Colonic mucosa (tissue), 4 donors: ENCODE measurements at regions not wholly inside any gene's neighbourhood (a gene's known extent, or its start where the extent isn't known, plus 50 kb on each side); places are given as distances from the start of the nearest gene placed in this dataset.

ENCODE experiments used
- DNase-seq: peaks from one replicate; pipeline ENCODE4 v3.0.0-alpha.2; 2020
- H3K27ac ChIP-seq: fragments of 200-600 bp; one replicate; pipeline ENCODE4 v1.8.0; 2021
- H3K27me3 ChIP-seq: fragments of 200-600 bp; one replicate; pipeline ENCODE4 v1.8.0; 2021
- H3K36me3 ChIP-seq: fragments of 200-600 bp; one replicate; pipeline ENCODE4 v1.8.0; 2021
- H3K4me1 ChIP-seq: fragments of 200-600 bp; one replicate; pipeline ENCODE4 v1.8.0; 2021; ENCODE audit warnings: mild to moderate bottlenecking
- H3K4me3 ChIP-seq: fragments of 200-600 bp; one replicate; pipeline ENCODE4 v1.8.0; 2021
- H3K9ac ChIP-seq, 2 donors: one replicate each; pipeline ENCODE4 v1.7.0; 2013; ENCODE audit warnings: control low read depth in 2 of 2, low read depth in 2 of 2, low read length in 2 of 2
- H3K9me3 ChIP-seq: fragments of 200-600 bp; one replicate; pipeline ENCODE4 v1.8.0; 2021
- CTCF ChIP-seq: fragments of 200-600 bp; IDR thresholded peaks from one replicate; pipeline ENCODE4 v1.8.0; 2022; ENCODE audit warnings: antibody characterized with exemption, mild to moderate bottlenecking
- intact Hi-C: fragments of 100-400 bp; cut with DNase I; formaldehyde crosslinking; loops from one replicate; pipeline ENCODE4 v1.14.1; 2022
- donor health status: healthy.
- donor health status: DM: no; HTN: no; CAD: no.
- donor health status: DM: no; HTN: no; CAD: no.

DNA sequence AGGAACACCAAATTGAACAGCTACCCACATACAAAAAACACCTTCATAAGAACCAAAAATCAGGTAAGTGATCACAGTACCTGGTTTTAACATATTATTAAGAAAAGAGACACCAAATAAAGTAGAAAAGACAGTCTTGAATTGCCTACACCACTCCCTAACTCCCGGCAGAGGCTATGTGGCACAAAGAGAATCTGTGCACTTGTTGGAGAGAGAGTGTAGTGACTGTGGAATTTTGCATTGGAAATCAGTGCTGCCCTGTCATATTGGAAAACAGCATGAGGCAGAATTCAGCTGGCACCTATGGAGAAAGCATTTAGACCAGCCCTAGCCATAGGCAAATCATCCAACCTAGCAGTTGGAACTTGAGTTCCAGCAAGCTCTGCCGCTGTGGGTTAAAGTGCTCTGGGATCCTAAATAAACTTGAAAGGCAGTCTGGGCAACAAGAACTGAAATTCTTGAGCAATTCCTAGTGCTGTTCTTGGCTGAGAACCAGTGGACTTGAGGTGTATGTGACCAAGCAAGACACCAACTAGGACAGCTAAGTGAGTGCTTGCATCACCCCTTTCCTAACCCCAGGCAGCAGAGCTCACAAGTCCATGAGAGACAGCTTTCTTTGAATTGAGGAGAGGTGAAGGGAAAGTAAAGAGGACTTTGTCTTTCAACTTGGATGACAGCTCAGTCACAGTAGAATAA lies 969.6 kb upstream of the ALCAM start:
- H3K27me3 ChIP-seq: no peaks in the 10 kb centered on the region
- no peaks in the 10 kb centered on the region for H3K4me1 ChIP-seq
- intact Hi-C loops: no loop called here
- H3K9ac ChIP-seq: no peak overlapping the region
- H3K36me3 ChIP-seq: no peaks in the 10 kb centered on the region
- H3K4me3 ChIP-seq: no peak overlapping the region
- no peaks in the 10 kb centered on the region for H3K9me3 ChIP-seq
- no peak for DNase-seq
- H3K27ac ChIP-seq: no peak overlapping the region
- TF ChIP-seq CTCF: no peak

DNA sequence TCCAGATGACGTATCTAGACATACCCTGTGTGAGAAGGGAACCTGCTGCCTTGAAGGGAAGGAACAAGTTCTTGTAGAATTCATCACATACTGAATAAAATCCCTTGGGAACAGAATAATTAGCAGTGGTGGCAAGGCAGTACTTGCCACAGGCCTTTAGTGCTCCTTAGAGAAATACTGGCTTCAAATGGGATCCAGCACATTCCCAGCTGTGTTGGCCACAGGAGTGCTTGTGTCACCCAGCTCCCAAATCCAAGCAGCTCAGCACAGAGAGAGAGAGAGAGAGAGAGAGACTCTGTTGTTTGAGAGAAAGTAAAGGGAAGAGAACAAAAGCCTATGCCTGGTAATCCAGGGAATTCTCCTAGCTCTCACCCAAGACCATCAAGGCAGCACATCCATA lies 969.0 kb upstream of the ALCAM start:
- no peaks in the 10 kb centered on the region for H3K27me3 ChIP-seq
- DNase-seq: no peak
- no peak overlapping the region for H3K9ac ChIP-seq
- intact Hi-C loops: no loop called here
- H3K4me3 ChIP-seq: no peak overlapping the region
- TF ChIP-seq CTCF: no peak
- H3K36me3 ChIP-seq: no peaks in the 10 kb centered on the region
- H3K4me1 ChIP-seq: no peaks in the 10 kb centered on the region
- H3K27ac ChIP-seq: no peak overlapping the region
- H3K9me3 ChIP-seq: no peaks in the 10 kb centered on the region

DNA sequence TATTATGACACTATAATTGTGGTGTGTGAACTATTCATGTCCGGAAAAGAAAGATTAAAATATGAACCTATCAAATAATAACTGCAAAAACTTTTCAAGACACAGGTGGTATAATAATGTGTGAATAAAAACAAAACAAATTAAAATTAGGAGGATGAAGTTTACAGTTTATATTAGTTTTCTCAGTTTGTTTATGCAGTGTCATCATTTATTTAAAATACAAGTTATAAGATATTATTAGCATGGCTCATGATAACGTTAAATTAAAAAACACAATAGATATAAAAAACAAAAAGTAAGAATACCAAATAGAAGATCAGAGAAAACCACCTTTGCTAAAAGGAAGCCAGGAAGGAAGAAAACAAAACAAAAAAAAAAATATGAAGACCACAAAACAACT lies 963.8 kb upstream of the ALCAM start:
- DNase-seq: no peak
- TF ChIP-seq CTCF: no peak
- no peaks in the 10 kb centered on the region for H3K9me3 ChIP-seq
- no peak overlapping the region for H3K27ac ChIP-seq
- no peak overlapping the region for H3K4me3 ChIP-seq
- H3K4me1 ChIP-seq: no peaks in the 10 kb centered on the region
- H3K27me3 ChIP-seq: no peaks in the 10 kb centered on the region
- intact Hi-C loops: no loop called here
- no peaks in the 10 kb centered on the region for H3K36me3 ChIP-seq
- no peak overlapping the region for H3K9ac ChIP-seq

DNA sequence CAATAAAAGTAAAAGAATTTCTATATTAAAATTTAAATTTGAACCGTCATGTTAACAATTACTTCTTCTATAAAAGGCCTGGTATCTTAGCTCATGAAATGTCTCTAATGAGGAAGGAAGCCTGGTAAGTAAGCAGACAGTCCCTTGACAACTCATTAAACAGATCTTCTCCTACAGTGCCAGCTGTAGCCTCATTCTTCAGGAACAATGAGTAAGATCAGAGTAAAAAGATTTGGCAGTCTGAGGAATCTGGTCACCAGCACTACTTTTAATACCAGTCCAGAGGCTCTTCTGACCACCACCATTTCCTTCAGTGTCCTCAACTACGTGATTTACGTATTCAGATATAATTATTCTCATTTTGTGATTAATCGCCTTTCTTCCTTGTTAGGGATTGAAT lies 955.0 kb upstream of the ALCAM start:
- intact Hi-C loops: no loop called here
- H3K9me3 ChIP-seq: no peaks in the 10 kb centered on the region
- no peaks in the 10 kb centered on the region for H3K27me3 ChIP-seq
- DNase-seq: no peak
- TF ChIP-seq CTCF: no peak
- H3K27ac ChIP-seq: no peak overlapping the region
- H3K9ac ChIP-seq: no peak overlapping the region
- H3K4me1 ChIP-seq: no peaks in the 10 kb centered on the region
- H3K4me3 ChIP-seq: no peak overlapping the region
- H3K36me3 ChIP-seq: no peaks in the 10 kb centered on the region

DNA sequence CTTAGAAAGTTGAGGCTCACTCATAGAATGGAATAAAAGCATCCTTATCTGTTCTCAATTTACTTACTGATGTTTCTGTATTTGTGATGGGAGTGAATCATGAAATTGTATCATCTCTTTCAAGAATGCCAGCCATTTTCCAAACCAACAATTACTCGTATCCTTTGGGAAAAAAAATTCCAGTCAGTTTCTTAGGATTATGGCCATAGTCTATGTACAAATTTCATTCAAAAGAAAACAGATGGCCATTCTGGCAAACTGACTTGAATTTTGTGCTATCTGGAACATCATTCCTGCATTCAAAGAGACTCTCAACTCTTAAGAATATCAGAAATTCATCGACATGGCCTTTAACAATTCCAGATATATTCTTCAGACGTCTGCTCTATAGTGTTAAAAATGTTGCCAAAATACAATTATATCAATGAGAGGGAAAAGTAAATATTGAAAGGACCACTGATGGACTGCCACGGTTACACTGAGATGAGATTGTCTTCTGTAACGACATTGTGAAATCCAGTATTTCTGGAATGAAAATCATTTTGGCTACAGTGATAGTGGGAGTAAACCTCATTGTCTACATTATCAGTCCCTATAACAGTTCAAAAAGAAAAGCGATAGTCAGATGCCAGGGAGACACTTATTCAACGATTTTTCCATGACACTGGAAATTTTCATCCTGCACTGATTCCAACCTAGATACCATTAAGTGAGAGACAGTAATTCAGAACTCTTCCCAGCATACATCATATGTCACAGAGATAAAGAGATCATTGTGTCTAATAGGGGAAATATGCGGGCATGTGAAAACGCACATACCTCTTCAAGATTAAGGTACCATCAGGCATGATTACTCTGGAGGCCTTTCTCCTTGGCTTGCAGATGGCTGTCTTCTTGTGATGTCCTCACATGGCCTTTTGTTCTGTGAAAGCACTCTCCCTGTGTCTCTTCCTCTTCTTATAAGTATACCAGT lies 953.8 kb upstream of the ALCAM start:
- Histone ChIP-seq H3K27ac (no peak overlapping the region), H3K4me1 (no peaks in the 10 kb centered on the region), H3K4me3 (no peak overlapping the region), H3K9me3 (no peaks in the 10 kb centered on the region), H3K36me3 (no peaks in the 10 kb centered on the region), H3K27me3 (no peaks in the 10 kb centered on the region), H3K9ac (no peak overlapping the region)
- DNase-seq: no peak
- intact Hi-C loops: no loop called here
- no peak for TF ChIP-seq CTCF
